ENCODE measurements at regions not wholly inside any gene's neighbourhood (a gene's known extent, or its start where the extent isn't known, plus 50 kb on each side); places are given as distances from the start of the nearest gene placed in this dataset.

DNA sequence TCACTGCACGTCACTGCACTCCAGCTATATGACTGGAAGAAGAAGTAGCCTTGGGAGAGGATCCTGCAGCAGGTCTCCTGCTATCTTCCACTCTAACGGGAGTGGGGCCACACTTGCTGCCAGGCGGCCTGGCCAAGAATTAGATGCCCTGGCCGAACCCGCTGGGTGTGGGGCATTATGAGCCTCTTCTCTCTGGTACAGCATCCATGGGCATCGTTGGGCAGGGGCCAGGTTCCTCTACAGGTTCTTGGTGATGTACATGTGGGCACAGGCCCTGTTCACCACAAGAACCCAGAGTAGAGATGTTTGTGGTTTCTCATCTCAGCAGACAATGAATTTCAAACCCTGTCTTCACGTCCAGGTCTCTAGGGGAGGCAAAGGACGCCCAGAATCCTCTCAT is 370.5 kb downstream of the NPHP4 start:
- TF ChIP-seq, protein P1, sequence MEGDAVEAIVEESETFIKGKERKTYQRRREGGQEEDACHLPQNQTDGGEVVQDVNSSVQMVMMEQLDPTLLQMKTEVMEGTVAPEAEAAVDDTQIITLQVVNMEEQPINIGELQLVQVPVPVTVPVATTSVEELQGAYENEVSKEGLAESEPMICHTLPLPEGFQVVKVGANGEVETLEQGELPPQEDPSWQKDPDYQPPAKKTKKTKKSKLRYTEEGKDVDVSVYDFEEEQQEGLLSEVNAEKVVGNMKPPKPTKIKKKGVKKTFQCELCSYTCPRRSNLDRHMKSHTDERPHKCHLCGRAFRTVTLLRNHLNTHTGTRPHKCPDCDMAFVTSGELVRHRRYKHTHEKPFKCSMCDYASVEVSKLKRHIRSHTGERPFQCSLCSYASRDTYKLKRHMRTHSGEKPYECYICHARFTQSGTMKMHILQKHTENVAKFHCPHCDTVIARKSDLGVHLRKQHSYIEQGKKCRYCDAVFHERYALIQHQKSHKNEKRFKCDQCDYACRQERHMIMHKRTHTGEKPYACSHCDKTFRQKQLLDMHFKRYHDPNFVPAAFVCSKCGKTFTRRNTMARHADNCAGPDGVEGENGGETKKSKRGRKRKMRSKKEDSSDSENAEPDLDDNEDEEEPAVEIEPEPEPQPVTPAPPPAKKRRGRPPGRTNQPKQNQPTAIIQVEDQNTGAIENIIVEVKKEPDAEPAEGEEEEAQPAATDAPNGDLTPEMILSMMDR (IDR thresholded peaks at IDR 0.05; ENCODE audit: borderline replicate concordance, extremely low read depth, low read length, poor library complexity, severe bottlenecking), result no peak
- TF ChIP-seq EZH2 (IDR thresholded peaks at IDR 0.05; ENCODE audit: borderline replicate concordance, low read depth, low read length, severe bottlenecking), result no peak
